HG03066 (cell line): ENCODE measurements at regions not wholly inside any gene's neighbourhood (a gene's known extent, or its start where the extent isn't known, plus 50 kb on each side); places are given as distances from the start of the nearest gene placed in this dataset.

Source experiments
- ATAC-seq: cut with Tn5 transposase; IDR thresholded peaks from one replicate; pipeline ENCODE4 v1.9.1; 2021; ENCODE audit warnings: low read depth; ENCODE audit not compliant: unreplicated experiment

- ATAC-seq = no peak
Measured at GRCh38 chr15:62977952-62978811, 64.4 kb upstream of the TPM1 start.

DNA sequence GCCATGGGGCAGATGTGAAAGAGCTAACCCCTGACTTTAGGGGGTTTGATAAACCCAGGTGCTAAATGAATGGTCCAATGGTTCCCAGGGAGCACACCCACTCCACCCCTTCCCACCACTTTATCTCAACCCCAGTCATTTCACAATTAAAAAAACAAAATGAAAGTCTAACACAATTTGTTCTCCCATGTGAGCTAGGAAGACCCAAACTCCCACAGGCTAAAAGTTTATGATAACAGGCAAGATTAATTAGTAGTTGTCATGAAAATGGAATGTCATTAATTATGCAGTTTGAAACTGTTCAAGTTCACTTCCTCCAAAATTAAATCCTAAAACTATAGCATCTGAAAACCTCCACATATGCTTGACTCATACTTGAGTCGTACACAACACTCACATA lies 63.3 kb upstream of the TPM1 start:
- ATAC-seq = no peak

DNA sequence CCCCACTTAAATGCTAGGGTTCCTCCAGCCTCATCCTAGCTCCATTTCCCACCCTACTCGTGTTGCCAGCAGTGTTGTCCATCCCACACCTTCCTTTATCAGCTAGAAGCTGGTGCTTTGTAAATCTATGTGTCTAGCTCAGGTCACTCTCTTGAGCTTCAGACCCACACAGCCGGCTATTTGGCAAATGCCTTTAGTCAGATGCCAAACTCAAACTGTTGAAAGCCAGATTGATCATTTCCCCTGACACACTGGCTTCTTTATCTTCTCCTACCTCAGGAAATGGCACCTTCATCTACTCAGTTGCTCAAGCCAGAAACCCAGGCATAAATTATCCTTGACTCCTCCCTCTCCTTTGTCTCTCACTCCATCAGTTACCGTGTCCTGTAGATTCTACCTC lies 61.5 kb upstream of the TPM1 start:
- ATAC-seq = no peak

- no peak for ATAC-seq
Measured at GRCh38 chr15:62983956-62984355, 58.6 kb upstream of the TPM1 start.

DNA sequence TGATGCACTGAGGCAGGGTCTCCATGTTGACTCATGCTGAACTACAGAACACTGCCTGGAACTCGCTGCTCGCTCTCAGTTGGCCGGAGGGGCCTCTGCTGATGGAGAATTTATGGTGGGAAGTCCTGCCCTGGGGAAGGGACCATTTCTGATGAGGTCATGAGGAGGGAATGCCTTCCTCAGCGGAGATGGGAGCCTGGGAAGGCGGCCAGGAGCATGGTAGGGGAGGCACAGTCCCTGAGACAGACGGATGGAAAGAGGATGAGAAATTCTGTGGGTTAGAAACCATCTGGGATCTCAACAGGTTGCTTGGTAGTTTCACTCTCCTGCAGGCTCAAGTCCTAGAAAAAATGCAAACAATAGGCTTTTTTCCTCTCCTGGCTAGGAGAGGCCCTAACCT lies 56.8 kb upstream of the TPM1 start:
- no peak for ATAC-seq

DNA sequence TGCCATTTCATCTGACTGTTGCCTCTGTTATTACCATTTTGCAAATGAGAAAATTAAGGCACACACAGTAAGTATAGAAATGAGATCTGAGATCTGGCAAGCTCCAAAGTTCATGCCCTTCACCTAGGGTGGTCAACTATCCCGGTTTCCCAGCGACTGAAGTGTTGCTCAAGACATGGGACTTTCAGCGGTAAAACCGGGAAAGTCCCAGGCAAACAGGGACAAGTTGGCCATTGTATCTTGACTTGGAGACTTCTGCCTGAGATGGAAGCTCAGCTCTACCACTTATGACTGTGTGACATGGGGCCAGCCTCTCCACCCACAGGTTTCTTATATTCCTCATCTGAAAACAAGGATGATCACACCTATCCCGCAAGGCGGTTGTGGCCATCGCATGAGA lies 55.6 kb upstream of the TPM1 start:
- no peak for ATAC-seq

- ATAC-seq = no peak
Measured at GRCh38 chr15:62988701-62989100, 53.8 kb upstream of the TPM1 start.

- ATAC-seq = no peak
Measured at GRCh38 chr15:62989366-62990055, 53.0 kb upstream of the TPM1 start.

GRCh38 chr15:62991698-62992097 lies 50.8 kb upstream of the TPM1 start:
- no peak for ATAC-seq

- ATAC-seq = no peak
Measured at GRCh38 chr15:62992302-62992701, 50.2 kb upstream of the TPM1 start.
